ENCODE measurements at regions not wholly inside any gene's neighbourhood (a gene's known extent, or its start where the extent isn't known, plus 50 kb on each side); places are given as distances from the start of the nearest gene placed in this dataset.

- TF ChIP-seq CTCF (IDR thresholded peaks at IDR 0.05), result no peak
- TF ChIP-seq USF2 (CRISPR knock-in tag; IDR thresholded peaks at IDR 0.05), result no peak
- no peak for TF ChIP-seq NFYB (CRISPR knock-in tag; conservative IDR thresholded peaks at IDR 0.05; ENCODE audit: low read depth)
- TF ChIP-seq E2F5 (CRISPR knock-in tag; IDR thresholded peaks at IDR 0.05), result no peak
- no peak for TF ChIP-seq USF1 (CRISPR knock-in tag; IDR thresholded peaks at IDR 0.05)
- no peak for TF ChIP-seq CREB1 (CRISPR knock-in tag; IDR thresholded peaks at IDR 0.05)
- TF ChIP-seq FOXJ3 (CRISPR knock-in tag; IDR thresholded peaks at IDR 0.05; ENCODE audit: borderline replicate concordance), result no peak
- no peak for TF ChIP-seq ZSCAN18 (CRISPR knock-in tag; IDR thresholded peaks at IDR 0.05)
- no peak for TF ChIP-seq ZNF423 (CRISPR knock-in tag; IDR thresholded peaks at IDR 0.05)
- no peak for TF ChIP-seq PREB (CRISPR knock-in tag; IDR thresholded peaks at IDR 0.05; ENCODE audit: borderline replicate concordance)
- TF ChIP-seq RORB (CRISPR knock-in tag; IDR thresholded peaks at IDR 0.05), result no peak
- no peak for TF ChIP-seq TCF7 (CRISPR knock-in tag; IDR thresholded peaks at IDR 0.05; ENCODE audit: low read depth)
- TF ChIP-seq ETV6 (CRISPR knock-in tag; IDR thresholded peaks at IDR 0.05), result no peak
- no peak for TF ChIP-seq ATF6 (CRISPR knock-in tag; IDR thresholded peaks at IDR 0.05)
Observed at GRCh38 chr16:17944345-17944744, 392.2 kb downstream of the NPIPA8 start.

All from WTC11 (cell line).